ENCODE measurements at regions not wholly inside any gene's neighbourhood (a gene's known extent, or its start where the extent isn't known, plus 50 kb on each side); places are given as distances from the start of the nearest gene placed in this dataset.

GRCh38 chr18:51862051-51862715 is 477.8 kb upstream of the DCC start:
- DNase-seq, result no peak

- DNase-seq, result no peak
Measured at GRCh38 chr18:51864219-51864965, 475.6 kb upstream of the DCC start.

GRCh38 chr18:51865538-51865937 is 474.5 kb upstream of the DCC start:
- no peak for DNase-seq

- no peak for DNase-seq
Measured at GRCh38 chr18:51867767-51868166, 472.2 kb upstream of the DCC start.

- DNase-seq, result no peak
Measured at GRCh38 chr18:51878724-51879123, 461.3 kb upstream of the DCC start.

- DNase-seq, result no peak
Measured at GRCh38 chr18:51879329-51879728, 460.7 kb upstream of the DCC start.

- DNase-seq, result no peak
Measured at GRCh38 chr18:51881394-51881793, 458.6 kb upstream of the DCC start.

GRCh38 chr18:51884039-51884438 is 456.0 kb upstream of the DCC start:
- DNase-seq, result no peak

- no peak for DNase-seq
Measured at GRCh38 chr18:51890762-51891161, 449.2 kb upstream of the DCC start.

GRCh38 chr18:51891876-51892275 is 448.1 kb upstream of the DCC start:
- DNase-seq, result no peak

- DNase-seq, result no peak
Measured at GRCh38 chr18:51897884-51898283, 442.1 kb upstream of the DCC start.

GRCh38 chr18:51907687-51908597 is 432.1 kb upstream of the DCC start:
- no peak for DNase-seq

- no peak for DNase-seq
Measured at GRCh38 chr18:51908598-51908944, 431.4 kb upstream of the DCC start.

- DNase-seq, result no peak
Measured at GRCh38 chr18:51911584-51911983, 428.4 kb upstream of the DCC start.

GRCh38 chr18:51912381-51912780 is 427.6 kb upstream of the DCC start:
- no peak for DNase-seq

GRCh38 chr18:51915176-51915575 is 424.8 kb upstream of the DCC start:
- no peak for DNase-seq

- no peak for DNase-seq
Measured at GRCh38 chr18:51921862-51922261, 418.1 kb upstream of the DCC start.

- no peak for DNase-seq
Measured at GRCh38 chr18:51933903-51934302, 406.1 kb upstream of the DCC start.

- no peak for DNase-seq
Measured at GRCh38 chr18:51936115-51936514, 403.9 kb upstream of the DCC start.

GRCh38 chr18:51941999-51942398 is 398.0 kb upstream of the DCC start:
- no peak for DNase-seq

- no peak for DNase-seq
Measured at GRCh38 chr18:51943281-51943680, 396.7 kb upstream of the DCC start.

- no peak for DNase-seq
Measured at GRCh38 chr18:51946946-51947345, 393.1 kb upstream of the DCC start.

GRCh38 chr18:51952844-51953243 is 387.2 kb upstream of the DCC start:
- no peak for DNase-seq

- DNase-seq, result no peak
Measured at GRCh38 chr18:51953521-51953920, 386.5 kb upstream of the DCC start.
